ENCODE measurements at regions not wholly inside any gene's neighbourhood (a gene's known extent, or its start where the extent isn't known, plus 50 kb on each side); places are given as distances from the start of the nearest gene placed in this dataset.

GRCh38 chr7:47636433-47637175, 54.7 kb upstream of the TNS3 start:
- DNase-seq = no peak

DNA sequence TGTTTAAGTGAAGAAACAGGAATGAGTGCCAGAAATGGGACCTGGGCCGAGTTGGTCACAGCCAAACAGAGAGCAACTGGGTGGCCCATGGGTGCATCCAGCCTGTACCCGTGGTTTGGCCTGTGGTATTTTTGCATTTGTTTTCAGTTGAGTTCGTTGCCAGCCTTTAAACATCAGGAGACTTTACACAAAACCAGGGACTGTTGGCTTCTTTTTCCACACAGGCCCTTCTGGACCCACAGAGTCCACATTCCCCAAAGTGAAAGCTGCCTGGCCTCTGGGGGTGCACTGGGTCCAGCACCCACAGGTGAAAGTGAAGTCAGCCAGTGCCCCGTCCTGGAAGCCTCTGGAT, 54.1 kb upstream of the TNS3 start:
- no peak for DNase-seq

- DNase-seq = no peak
These were observed 53.5 kb upstream of the TNS3 start for GRCh38 chr7:47635091-47636080.

GRCh38 chr7:47634273-47634672, 52.4 kb upstream of the TNS3 start:
- DNase-seq = peak in 2 of 4 experiments; percentile 23 to 30

- no peak for DNase-seq
These were observed 51.2 kb upstream of the TNS3 start for GRCh38 chr7:47633134-47633533.

Measured in suppressor macrophage (primary cell).